Right ventricle myocardium superior (tissue), 1 donor: ENCODE measurements at regions not wholly inside any gene's neighbourhood (a gene's known extent, or its start where the extent isn't known, plus 50 kb on each side); places are given as distances from the start of the nearest gene placed in this dataset.
"Not testable (repeated sequence)": the region's sequence is repeated elsewhere in the genome, so short reads cannot be mapped to it uniquely, and the experiment has no call there.

Source experiments
- ATAC-seq: fragments of 200-7000 bp; cut with Tn5 transposase; one replicate; pipeline ENCODE4 v1.9.1; 2020; ENCODE audit warnings: mild to moderate bottlenecking; ENCODE audit not compliant: poor library complexity
- DNase-seq: peaks from one replicate; pipeline ENCODE4 v3.0.0-alpha.2; 2020
- intact Hi-C: fragments of 100-400 bp; cut with DNase I; formaldehyde crosslinking; loops from one replicate; pipeline ENCODE4 v1.11.2; 2022
- donor health status: DM: no; HTN: yes; CAD: no; lungs with severe emphysema.

DNA sequence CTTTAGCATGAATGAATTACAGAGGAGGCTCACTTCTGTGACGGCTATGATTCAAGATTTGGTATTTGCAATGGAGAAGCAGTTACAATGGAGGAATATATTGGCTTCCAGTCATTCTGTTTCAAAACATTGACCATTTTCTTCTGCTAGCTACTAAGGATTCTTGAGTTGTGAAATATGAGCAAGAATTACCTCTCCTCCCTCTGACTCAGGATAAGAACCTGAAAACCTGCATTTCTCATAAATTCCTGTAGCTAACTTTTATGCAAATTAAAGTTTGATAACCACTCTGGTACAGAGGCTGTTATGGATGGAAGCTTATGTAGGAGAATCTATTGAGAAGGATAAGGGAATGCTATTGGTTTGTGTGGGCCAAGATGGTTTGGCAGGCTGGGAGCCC, 84.1 kb upstream of the MYRIP start:
- intact Hi-C loops = no loop called here
- no peak for DNase-seq
- ATAC-seq = no peak

DNA sequence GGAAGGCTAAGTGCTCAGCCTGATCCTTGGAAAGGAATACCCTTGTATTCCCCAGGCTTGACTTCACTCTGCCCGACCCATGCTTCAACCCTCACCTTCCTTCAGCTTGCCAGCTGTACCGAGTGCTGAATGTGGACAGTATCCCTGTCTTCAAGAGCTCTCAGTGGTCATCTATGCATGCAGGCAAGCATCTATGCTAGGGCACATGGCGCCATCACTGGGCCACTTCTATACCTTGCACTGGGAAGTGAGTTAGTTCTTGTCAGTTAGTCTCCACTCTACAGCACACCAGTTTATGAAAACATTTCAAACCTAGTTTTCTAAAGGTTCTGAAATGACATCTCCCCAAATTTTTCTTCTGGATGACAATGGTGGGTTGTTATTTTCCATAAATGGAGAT, 82.0 kb upstream of the MYRIP start:
- intact Hi-C loops = no loop called here
- DNase-seq (no peak), ATAC-seq (no peak)

DNA sequence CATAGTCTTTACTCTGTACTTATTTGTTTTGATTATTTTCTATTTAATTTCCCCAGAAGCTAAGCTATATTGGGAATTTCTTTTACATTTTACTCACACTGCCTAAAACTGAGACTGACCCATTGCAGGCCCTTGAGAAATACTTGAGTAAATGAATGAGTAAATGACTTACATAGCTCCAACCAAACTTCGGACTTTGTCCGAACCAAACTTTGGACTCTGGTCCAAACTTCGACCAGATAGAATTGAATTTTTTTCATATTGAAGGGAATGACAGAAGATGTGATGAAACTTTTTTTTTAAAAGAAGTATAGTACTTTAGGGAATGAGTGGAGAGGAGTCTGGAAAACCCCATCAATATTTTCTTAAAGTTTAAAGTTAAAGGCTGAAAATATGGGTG, 75.6 kb upstream of the MYRIP start:
- ATAC-seq (no peak), DNase-seq (no peak)
- intact Hi-C loops = no loop called here

DNA sequence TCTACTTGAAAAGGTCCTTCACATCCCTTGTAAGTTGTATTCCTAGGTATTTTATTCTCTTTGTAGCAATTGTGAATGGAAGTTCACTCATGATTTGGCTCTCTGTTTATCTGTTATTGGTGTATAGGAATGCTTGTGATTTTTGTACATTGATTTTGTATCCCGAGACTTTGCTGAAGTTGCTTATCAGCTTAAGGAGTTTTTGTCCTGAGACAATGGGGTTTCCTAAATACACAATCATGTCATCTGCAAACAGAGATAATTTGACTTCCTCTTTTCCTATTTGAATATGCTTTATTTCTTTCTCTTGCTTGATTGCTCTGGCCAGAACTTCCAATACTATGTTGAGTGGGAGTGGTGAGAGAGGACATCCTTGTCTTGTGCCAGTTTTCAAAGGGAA, 69.8 kb upstream of the MYRIP start:
- ATAC-seq, DNase-seq, intact Hi-C loops: not testable (repeated sequence)

DNA sequence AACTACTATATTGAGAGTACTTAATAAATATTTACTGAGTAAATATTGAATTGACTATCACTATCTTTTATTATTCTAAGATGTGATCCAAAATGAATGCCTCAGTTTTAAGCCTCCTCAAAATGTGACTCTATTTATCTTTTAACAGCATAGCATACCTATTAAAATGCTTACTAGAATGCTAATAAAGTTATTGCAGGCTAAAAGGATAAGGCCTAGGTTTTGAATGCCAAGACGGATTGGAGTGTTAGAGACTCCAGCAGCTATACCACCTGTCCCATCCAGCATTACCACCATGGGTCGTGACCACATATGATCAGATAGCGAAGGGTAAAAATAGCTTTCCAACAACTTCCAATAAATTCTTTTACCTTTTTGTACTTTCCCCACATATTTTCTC, 64.7 kb upstream of the MYRIP start:
- no peak for ATAC-seq
- intact Hi-C loops = no loop called here

DNA sequence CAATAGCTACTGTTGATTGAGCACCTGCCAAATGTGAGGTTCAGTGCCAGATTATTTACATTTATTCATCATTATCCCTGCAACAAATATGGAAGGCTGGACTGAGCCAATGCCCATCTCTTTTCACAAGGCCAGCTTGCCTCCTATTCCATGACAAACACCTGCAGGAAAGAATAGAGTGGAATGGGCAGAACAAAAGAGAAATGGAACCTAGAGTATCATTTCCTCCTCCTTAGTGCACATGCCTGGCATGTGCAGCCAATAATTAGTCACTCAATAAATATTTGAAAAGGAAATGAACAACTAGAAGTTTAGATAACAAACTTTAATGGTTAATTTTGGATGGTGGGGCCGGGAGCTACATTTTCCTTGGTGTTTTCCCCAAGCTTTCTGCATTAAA, 61.4 kb upstream of the MYRIP start:
- no peak for DNase-seq
- intact Hi-C loops = no loop called here

More for the DNA sequence above, 64.7 kb upstream of the MYRIP start:
- no peak for DNase-seq

DNA sequence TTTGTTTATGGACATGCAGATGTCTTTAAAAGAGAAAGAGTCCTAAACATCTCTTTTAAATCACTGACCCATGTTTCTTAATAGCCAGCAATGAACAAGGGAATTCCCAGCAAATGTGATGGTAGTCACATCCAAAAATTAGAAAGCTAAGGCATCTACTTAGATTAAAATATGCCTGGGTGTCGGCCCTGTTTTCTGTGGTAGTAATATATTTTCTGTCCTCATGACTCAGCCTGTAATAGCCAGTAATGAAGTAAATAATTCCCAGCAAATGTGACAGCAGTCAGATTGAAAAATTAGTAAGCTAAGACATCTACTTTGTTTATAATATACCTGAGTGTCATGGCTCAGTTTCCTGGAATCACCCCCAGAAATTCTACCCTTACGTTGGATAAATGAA, 60.6 kb upstream of the MYRIP start:
- DNase-seq (no peak), ATAC-seq (no peak)
- intact Hi-C loops = no loop called here

More for the DNA sequence above, 61.4 kb upstream of the MYRIP start:
- no peak for ATAC-seq

DNA sequence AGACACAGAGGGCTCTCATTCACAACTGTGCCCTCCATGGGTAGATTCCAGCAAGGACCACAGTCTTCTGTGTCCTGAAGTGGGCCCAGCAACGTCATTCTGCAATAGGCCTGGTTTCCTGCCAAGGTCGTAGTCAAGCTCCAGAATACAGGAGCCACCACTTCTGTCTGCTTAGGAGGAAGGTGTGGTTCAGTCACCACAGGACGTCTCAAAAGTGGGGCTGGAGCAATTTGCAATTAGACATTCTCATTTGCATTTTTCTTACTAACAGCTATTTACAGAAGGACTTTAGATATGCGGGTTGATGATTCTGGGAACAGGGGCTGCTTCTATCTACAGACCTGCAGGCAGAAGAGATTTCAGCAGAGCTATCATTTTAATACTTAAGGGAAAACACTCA, 58.7 kb upstream of the MYRIP start:
- ATAC-seq = no peak
- intact Hi-C loops = no loop called here

DNA sequence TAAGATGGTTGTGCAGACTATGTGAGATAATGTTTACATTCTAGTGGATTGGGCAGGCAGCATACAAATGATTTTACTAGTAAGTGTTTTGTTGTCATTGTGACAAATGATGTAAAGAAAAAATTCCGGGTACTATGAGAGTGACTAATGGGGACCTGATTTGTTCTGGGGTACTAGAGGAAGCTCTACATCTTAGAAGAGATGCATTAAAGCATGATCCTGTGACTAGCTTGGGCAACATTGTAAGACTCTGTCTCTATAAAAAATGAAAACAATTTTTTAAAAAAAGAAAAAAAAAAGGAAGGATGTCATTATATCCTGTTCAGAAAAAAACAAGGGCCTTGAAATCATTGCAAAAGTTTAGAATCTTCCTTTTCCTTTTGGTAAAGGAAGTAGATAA, 58.1 kb upstream of the MYRIP start:
- intact Hi-C loops = no loop called here
- DNase-seq = no peak
- no peak for ATAC-seq

More for the DNA sequence above, 58.7 kb upstream of the MYRIP start:
- DNase-seq = no peak

DNA sequence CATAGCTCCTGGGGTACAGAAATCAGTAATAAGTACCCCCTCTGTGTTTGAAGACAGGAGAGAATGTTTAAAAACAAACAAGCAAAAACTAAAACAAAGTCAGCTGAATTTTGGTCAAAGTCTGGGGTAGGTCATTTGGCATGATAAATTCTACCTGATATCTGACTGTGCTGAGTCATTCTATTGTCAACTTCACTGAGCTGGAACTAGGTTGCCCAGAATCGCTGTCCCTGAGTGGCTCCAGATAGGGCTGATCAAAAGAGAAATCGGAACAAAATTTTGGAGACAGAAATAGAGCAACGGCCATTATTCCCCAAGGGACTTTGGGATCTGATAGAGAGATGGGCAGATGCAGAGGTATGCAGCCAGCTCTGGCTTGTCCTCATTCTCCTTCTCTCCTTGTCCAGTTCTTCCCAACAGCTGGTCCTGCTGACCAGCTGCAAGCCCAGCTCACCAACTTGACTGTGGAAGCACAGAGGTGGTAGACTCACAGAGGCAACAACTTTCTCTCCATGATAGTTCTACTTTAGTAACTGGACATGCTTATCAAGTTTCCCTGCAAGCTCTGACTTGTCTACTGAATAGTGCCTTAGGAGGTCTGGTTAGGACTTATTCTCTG, 57.3 kb upstream of the MYRIP start:
- intact Hi-C loops = no loop called here
- no peak for DNase-seq
- no peak for ATAC-seq

DNA sequence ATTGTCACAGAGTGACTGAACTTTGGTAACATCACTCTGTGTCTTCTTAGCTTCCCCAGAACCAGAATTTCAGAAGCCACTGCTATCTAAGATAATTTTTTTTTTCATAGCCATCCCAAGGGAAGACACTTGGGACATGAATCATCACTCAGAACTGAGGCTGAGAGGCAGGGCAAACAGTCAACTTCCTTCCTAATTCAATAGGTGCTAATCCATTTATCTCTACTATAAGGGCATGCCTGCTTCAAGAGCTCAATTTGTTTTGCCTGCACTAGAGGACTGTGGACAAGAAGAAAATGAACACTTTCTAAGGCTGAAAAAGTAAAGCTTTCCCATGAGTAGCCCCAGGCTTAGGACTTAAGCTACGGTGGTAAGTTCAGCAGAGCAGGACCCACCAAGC, 56.7 kb upstream of the MYRIP start:
- no peak for ATAC-seq
- no peak for DNase-seq
- intact Hi-C loops = no loop called here

DNA sequence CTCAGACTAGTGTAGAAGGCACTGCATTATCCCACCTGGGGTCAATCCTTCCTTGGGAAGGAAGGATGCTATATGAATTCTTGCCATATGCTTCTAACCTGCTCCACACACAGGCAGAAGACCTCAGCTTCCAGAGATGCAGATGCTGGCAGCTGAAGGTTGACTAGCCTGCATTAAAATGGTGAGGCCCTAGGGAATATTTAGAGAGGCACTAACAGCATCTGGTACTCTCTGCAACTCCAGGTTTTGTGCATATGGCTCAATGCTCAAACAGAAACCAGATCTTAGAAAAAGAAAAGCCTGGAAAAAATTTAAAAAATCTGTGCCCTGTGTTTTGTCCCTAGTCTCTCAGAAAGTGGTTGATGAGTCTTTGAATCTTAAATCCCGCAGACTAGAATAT, 56.0 kb upstream of the MYRIP start:
- intact Hi-C loops = no loop called here
- DNase-seq = no peak
- no peak for ATAC-seq

DNA sequence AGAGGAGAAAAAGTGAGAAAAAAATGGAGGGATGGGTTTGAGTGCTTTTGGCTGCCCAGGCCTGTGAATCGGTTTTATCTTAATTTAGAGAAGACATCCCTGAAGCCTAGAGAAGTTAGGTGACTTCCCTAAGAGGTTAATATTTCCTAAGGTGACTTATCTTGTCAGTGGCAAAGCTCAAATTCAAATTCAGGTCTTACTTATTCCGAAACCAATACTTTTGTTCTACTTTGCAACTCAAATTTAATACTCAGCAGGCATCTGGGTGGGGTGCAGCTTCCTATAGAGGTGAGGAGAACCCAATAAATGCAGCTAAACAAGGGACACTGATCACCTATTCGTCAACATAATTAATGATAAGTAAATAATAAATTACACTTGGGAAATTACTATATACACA, 54.9 kb upstream of the MYRIP start:
- intact Hi-C loops = no loop called here
- DNase-seq = no peak
- no peak for ATAC-seq

DNA sequence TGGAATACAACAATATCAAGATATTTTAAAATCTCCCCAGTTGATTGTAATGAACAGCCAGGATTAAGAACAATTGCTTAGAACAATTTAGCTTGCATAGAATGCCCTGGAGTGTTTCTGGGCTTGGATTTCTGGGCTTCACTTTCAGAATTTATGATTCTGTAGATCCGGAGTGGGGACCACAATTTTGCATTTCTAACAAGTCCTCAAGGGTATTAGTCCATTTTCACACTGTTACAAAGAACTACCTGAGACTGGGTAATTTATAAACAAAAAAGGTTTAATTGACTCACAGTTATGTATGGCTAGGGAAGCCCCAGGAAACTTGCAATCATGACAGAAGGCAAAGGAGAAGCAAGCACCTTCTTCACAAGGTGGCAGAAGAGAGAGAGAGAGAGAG, 54.3 kb upstream of the MYRIP start:
- ATAC-seq (no peak), DNase-seq (no peak)
- intact Hi-C loops = no loop called here

DNA sequence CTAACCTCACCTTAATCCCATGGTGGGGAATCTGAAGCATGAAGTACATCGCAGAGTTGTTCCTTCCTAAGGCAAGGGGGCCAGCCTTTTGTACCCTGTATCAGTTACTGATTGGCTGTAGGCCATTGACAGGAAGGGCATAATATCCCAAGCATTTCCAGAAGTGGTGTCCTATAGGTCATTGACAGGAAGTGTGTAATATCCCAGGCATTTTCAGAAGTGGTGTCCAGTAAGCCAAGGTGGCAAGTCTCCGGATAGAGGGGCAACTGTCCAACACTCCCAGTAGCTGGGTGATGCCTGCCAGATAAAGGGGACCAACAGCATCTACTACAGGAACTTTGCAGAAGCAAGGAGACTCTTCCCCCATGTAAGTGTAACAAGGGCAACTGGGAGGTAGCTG, 52.1 kb upstream of the MYRIP start:
- intact Hi-C loops = no loop called here
- no peak for DNase-seq
- ATAC-seq = no peak
